GM12873 (cell line): ENCODE measurements at regions not wholly inside any gene's neighbourhood (a gene's known extent, or its start where the extent isn't known, plus 50 kb on each side); places are given as distances from the start of the nearest gene placed in this dataset.

Experiments
- CTCF ChIP-seq: IDR thresholded peaks from 2 replicates; pipeline ENCODE4 v1.5.1; 2012; ENCODE audit warnings: low read depth, mild to moderate bottlenecking, moderate library complexity, low read length, control low read depth; ENCODE audit not compliant: insufficient read depth; ENCODE audit errors: missing control alignments

GRCh38 chr18:25962919-25963318 is 127.5 kb downstream of the SS18 start:
- TF ChIP-seq CTCF = no peak

GRCh38 chr18:25962176-25962575 is 128.2 kb downstream of the SS18 start:
- TF ChIP-seq CTCF = no peak

- no peak for TF ChIP-seq CTCF
Observed at GRCh38 chr18:25957017-25957416, 133.4 kb downstream of the SS18 start.

GRCh38 chr18:25953111-25953510 is 137.3 kb downstream of the SS18 start:
- no peak for TF ChIP-seq CTCF

- no peak for TF ChIP-seq CTCF
Observed at GRCh38 chr18:25950321-25950720, 140.1 kb downstream of the SS18 start.

GRCh38 chr18:25946540-25946939 is 143.9 kb downstream of the SS18 start:
- no peak for TF ChIP-seq CTCF

- TF ChIP-seq CTCF = no peak
Observed at GRCh38 chr18:25935356-25935755, 155.1 kb downstream of the SS18 start.
